IPS-18c (cell line): ENCODE measurements at regions not wholly inside any gene's neighbourhood (a gene's known extent, or its start where the extent isn't known, plus 50 kb on each side); places are given as distances from the start of the nearest gene placed in this dataset.

Source experiments
- H3K4me3 ChIP-seq: 2 replicates; pipeline ENCODE4 v1.7.0; 2013; ENCODE audit warnings: low read depth, mild to moderate bottlenecking, low read length, moderate library complexity; ENCODE audit not compliant: insufficient read depth
- H3K9me3 ChIP-seq: one replicate; pipeline ENCODE4 v1.6.1; 2013; ENCODE audit warnings: mild to moderate bottlenecking, low read length, moderate library complexity; ENCODE audit not compliant: control insufficient read depth, insufficient read depth

GRCh38 chr2:174654419-174654941 lies 56.9 kb upstream of the WIPF1 start:
- Histone ChIP-seq H3K4me3 (no peak overlapping the region), H3K9me3 (no peaks in the 10 kb centered on the region)

GRCh38 chr2:174648896-174649295 lies 51.3 kb upstream of the WIPF1 start:
- no peak overlapping the region for H3K4me3 ChIP-seq
- H3K9me3 ChIP-seq = no peaks in the 10 kb centered on the region
